NCI-H1105 (cell line): ENCODE measurements at regions not wholly inside any gene's neighbourhood (a gene's known extent, or its start where the extent isn't known, plus 50 kb on each side); places are given as distances from the start of the nearest gene placed in this dataset.
"Not testable (repeated sequence)": the region's sequence is repeated elsewhere in the genome, so short reads cannot be mapped to it uniquely, and the experiment has no call there.

Experiments used
- DNase-seq: peaks from one replicate; lab custom pipeline; 2025; lab: John Stamatoyannopoulos, UW

DNA sequence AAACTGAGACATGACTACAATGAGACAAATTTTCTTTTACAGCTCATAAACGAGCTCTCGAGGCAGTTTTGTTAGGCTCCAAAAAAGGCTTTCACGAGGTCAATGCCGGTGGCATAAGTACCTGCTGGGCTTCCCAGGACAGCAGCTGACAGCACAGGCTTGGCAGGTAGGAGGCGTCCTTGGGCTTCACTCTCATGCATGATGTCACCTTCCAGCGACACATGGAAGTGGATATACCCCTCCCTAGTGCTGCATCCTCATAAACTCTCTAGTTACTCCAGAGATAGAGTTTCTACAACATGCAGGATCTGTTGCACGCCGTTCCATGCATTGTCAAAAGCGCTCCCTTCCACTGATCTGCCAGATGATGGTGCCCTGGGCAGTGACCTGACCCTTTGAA, 112.5 kb upstream of the PAXBP1 start:
- no peak for DNase-seq

DNA sequence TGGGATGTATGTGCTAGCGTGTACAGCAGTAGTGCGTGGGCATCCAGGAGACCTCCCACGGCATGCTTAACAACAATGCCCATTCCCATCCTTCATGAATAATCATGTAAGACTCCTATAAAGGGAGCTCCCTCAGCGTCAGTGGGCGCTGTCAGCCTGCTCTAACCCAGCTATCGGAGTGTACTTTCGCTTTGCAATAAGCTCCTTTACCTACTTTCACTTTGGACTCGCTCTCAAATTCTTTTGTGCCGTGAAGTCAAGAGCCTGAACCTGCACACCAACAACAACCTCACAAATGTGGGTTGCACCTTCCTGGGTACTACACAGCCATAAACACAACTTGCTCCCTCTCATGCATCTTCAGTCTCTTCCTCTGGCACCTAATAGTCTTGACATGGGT, 114.8 kb upstream of the PAXBP1 start:
- no peak for DNase-seq

DNA sequence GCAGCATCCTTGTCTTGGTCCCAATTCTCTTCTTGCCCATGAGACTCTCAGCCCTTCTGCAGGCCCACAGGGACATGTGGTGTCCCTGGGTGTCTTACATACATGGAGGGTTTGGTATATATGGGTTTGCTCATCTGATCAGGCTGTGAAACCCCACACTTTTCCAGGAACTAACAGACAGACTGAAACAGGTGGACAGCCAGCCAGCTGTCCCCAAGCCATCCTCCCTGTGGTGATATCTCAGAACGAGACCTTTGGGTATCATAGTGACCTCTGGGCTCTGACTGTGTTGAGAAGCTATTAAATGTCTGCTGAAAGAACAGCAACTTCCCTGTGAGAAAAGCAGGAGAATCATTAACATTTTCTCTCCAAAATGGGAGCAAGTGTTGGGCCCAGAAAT, 115.5 kb upstream of the PAXBP1 start:
- DNase-seq: no peak

DNA sequence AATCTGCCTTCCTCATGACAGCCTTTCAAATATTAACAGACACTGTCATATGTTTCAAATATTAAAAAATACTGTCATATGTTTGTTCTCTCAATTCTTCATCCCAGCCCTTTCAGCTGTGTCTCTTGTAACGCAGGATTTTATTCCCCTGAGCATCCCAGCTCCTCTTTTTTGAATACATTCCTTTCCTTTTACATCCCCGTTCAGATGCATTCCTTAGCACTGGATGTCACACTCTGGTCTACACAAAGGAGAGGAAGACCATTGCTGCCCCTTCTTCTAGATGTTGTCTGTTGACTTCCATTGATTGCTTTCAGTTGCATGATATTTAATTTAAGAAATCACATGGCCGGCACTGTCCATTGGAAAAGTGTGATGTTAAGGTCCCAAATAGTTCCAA, 117.4 kb upstream of the PAXBP1 start:
- DNase-seq: no peak

DNA sequence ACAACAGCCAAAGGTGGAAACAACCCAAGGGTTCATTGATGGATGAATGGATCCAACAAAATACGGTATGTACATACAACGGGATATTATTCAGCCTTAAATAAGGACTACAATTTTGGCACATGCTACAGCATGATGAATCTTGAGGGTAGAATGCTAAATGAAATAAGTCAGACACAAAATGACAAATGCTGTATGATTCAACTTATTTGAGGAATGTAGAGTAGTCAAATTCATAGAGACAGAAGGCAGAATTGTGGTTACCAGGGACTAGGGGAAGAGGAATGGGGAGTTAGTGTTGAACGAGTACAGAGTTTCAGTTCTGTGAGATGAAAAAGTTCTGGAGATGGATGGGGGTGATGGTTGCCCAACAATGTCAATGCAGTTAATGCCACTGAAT, 118.0 kb upstream of the PAXBP1 start:
- no peak for DNase-seq

DNA sequence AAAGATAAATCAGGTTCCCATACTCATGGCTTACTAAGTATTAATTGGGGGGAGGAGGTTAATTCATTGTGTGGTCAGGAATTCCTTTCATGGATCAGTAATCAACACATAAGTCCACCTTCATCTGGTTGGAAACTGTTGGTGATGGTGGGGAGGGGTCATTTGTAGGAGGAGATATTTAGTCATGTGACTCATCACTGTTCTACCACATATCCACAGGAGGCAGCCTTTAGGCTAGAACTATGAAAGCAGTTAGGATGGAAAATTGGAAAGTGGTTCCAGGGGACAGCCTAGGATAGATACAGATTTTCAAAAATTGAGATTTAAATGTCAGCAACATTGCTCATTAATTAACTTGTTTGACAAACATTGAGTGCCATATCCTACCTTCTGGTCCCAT, 122.8 kb upstream of the PAXBP1 start:
- no peak for DNase-seq

DNA sequence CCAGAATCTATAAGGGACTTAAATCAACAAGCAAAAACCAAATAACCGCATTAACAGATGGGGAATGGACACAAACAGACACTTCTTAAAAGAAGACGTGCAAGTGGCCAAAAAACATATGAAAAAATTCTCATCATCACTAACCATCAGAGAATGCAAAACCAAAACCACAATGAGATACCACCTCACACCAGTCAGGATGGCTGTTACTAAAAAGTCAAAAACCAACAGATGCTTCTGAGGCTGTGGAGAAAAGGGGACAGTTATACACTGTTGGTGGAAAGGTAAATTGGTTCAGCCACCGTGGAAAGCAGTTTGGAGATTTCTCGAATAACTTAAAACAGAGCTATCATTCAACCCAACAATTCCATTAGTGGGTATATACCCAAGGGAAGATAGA, 124.9 kb upstream of the OLIG2 start:
- no peak for DNase-seq

DNA sequence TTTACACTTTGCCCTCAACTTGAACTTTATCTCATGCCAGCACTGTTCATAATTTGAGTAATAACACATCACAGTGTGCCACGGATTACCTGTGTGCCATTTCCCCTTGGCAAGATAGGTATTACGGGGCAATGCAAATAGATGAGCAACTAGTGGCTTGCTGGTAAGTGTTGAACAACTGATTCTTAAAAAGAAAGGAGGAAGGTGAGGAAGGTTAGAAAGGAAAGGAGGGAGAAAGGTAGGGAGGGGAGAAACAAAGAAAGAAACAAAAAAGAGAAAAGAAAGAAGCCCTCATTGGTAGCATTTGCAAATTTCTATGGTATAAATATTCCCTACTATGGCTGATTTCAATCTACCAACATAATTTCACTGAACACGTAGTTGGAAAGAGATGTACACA, 118.2 kb upstream of the OLIG2 start:
- no peak for DNase-seq

DNA sequence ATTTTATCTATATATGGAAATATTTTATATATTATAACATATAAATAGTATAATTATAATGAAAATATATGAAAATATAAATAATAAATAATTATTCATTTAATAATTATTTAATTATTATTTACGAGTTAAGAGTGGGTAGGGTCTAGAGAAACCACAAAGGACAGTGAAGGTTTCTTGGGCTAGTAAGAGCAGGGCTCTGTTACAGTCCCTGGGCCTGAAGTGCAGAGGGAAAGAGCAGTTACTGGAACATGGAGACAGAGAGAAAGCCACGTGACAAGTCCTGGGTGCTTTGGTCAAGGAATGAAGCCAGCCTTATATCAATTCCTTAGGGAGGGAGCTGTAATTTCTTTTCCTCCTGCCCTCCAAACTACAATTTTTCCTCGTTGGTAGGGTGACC, 117.2 kb upstream of the OLIG2 start:
- DNase-seq: no peak

DNA sequence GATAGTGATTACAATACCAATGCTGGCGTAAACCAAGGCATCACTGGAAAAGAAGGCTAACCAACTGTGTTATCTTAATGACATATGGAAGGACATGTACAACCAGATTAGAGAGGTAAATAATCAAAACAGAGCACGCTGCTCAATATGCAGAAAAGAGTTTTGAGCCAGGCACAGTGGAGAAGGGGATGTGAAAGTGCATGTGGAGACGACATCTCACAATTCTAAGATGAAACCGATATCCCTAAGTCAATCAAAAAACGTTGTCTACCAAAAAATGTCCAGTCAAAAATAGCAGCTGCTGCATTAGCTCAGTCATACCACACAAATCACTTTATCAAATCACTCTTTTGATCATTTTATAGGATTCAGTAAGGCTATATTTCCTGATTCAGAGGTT, 116.3 kb upstream of the OLIG2 start:
- no peak for DNase-seq

DNA sequence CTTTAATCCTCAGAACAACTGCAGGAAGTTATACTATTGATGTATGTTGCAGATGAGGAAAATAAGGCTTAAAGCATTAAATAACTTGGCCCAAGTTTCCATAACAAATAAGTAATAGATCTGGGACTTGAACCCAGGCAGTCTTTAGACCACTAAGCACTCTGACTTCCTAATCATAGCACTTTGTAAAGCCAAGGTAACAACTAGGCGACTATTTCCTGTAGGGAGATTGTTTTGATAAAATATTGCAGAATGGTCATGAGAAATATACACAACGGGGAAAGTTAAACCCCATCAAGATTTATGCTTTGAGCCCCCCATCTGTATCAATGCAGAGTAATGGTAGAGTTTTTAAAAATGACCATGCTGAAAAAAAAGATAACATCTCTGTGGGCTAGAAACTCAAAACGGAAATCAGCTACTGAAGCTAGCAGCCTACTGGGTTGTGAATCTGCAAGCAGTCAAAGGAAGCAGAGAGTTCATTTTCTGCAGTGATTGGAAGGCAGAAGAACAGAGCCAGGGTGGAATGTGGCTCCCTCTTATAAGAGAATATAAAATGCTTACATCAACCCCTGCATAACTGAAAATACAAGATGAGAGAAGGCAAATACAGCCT, 111.2 kb upstream of the OLIG2 start:
- no peak for DNase-seq

DNA sequence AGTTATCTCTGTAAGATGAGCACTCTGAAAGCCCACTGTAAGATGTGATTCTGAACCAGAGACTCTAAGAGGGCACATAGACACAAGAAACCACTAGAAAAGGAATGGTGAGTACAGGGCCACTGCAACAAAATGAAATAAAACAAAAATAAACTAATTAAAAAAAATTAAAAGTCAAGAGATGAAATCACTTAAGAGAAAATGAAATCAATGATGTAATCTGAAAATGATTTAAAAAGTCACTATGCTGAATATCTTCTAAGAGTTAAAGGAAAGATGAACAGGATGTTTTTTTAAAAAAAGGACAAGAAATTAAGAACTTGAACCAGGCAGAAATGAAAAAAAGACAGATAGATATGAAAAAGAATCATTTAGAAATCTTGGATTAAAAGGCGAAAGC, 110.6 kb upstream of the OLIG2 start:
- DNase-seq: no peak

DNA sequence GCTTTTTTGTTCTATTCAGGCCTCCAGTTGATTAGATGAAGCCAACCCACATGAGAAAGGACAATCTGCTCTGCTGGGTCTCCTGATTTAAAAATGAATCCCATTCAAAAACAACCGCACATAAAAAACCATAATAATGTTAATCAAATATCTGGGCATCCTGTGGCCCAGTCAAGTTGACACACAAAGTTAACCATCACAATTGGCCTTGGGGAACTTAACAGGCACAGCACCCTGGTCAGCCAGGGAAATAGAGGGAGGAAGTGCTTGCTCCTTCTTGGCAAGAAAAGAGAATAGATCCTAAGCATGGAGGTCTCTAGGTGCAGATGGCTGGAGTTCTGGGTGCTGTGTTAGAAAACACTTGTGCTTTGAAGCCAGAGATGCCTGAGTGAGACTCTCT, 109.6 kb upstream of the OLIG2 start:
- DNase-seq: no peak

DNA sequence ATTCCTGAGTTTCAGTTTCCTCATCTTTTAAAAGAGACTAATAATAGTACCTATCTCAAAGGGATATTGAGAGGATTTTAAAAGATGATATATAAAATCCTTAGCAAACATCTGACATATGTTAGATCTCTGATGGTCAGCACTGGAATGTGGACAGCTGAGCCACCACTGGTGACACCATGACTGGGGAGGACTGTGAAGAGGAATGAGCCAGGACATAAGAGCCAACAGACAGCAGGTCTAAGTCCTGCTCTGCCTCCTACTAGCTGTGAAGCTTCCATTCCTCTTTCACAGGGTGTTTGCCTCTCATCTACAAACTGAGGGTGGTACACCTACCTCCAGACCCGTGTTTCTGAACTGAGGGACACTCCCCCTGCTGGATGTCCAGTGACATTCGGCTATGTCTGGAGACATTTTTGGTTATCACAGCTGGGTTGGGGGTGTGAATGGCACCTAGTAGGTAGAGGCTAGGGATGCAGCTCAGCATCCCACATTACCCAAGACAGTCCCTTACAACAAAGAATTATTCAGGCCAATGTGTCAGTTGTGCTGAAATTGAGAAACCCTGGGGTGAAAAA, 109.1 kb upstream of the OLIG2 start:
- DNase-seq: no peak

DNA sequence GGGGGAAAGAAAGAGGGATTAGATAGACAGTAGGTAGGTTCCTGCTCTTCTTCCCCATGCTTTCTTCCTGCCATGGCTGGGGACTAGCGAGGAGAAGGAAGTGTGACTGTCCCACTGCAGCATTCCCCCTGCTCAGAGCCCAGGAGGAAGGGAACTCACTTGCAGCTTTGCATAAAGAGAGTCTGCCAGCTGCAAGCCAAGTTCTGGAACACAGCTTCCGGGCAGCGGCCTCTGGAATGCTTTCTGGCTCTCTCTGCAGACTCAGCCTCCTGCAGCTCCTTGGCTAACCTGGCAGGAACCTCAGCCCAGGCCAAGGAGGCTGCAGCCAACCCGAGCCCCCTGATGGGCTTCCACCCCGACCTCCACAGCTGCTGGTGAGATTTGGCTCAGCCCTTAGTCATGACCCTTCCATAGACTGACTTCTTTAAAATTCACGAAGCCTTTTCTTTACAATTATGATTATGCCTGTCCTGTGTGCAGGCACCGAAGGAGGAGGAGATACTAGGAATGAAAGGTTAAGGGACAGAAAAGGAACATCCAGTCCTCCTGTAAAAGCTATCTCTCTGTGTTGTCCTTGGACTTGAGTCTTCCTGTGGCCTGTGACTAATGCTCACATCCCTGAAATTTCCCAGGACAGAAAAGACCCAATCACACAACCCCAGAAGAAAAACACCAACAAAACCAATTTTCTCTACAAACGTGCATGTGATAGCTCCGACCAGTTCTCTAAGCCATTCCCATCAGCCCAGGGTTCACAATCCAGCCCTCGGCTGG, 108.2 kb upstream of the OLIG2 start:
- DNase-seq: no peak

DNA sequence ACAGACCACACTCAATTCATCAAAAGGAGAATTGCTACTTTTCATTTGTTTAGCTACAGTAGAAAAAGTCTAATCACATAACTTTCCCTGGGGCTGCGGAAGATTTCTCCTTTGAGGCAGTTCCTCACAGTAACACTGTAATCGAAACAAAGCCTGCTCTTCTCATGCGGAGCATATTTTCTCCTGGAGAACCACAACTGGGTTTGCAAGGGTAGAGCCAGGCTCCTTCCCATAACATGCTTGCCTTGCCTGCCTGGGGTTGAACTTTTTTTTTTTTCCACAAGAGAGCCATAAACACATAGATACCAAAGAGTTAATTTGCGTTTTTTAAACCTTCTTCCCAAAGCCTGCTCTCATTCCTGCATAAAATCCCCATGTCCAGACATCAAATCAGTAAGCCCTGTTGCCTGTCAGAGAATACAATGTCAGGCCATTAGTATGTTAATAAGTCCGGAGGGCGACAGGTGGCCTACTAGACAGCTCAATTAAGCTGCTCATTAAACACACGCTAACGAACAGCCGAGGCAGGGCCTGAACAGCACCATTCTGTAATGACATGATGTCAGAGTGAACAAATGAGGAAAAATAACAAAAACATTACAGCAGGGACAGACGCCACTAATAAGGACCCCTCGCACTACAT, 107.1 kb upstream of the OLIG2 start:
- no peak for DNase-seq

DNA sequence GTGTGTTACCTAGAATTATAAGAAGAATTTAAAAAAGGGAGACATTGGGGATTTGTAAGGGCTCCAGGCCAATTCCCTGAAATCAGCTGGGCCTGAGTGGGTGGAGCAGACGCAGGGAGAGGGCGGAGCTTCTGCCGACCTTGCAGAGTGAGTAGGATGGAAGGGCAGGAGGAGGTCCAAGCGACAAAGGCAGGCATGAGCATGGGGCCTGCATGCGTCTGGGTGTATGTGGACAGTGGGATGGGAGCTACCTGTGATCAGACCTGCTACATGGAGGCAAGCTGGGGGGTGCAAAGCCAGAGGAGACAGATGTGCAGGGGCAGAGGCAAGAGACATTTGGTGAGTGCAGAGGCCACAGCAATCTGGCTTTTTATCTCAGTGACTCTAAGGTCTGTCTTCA, 105.3 kb upstream of the OLIG2 start:
- no peak for DNase-seq

DNA sequence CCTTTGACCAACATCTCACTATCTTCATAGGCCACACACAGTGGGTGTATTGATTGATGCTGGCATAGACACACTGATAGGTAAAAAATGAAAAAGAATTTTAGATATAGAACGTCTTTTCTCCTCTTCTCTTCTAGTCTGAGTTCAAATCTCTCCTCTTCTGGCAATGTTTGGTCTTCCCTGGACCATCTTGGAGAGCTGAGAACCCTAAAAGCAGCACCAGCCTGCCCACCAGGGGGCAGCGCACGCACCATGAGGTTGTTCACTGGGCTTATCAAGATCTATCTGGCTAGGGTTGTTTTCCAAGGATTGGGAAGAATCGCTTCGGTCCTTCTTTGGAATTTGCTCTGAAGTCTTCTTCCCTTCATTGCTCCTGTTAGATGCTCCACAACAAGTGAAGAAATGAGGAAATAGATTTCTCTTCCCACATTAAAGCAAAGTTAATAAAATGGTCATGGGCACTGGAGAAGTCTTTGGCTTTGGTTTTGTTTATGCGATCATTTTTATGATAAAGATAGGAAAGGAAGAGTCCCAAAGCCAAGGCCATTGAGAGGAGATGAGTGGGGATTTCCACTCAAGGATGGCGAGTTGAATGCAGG, 104.0 kb upstream of the OLIG2 start:
- no peak for DNase-seq

DNA sequence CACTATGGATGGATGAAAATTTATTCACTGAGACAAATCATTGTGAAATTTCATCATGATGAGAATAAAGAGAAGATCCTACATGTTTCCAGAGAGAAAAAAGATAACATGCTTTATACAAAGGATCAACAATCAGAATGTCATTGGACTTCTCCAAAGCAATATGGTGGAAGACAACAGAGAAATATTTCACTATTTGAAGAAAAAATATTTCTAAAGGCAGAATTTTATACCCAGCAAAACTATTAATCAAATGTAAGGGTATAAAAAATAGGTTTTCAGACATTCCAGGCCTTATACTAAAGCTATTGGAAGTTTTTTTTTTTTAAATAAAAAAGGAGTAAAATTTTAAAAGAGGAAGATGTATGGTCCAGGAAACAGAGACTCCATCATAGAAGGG, 100.6 kb upstream of the OLIG2 start:
- no peak for DNase-seq

DNA sequence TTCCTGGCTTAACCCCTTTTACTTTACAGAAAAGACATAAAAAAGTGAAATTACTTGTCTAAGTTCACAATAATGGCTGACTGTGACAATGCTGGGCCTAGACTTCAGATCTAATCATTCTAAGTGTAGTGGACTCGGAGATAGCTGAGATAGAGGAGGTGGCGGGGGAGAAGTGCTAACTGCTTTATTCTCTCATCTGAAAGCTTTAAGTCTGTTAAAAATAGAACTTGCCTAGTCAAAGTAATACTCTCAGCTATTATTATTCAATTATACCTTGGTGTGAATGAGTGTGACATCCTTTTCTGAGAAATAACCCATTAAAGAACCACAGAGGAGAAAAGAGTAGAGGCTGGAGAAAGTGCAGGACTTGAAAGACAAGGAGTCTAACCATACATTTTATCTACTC, 96.1 kb upstream of the OLIG2 start:
- no peak for DNase-seq

DNA sequence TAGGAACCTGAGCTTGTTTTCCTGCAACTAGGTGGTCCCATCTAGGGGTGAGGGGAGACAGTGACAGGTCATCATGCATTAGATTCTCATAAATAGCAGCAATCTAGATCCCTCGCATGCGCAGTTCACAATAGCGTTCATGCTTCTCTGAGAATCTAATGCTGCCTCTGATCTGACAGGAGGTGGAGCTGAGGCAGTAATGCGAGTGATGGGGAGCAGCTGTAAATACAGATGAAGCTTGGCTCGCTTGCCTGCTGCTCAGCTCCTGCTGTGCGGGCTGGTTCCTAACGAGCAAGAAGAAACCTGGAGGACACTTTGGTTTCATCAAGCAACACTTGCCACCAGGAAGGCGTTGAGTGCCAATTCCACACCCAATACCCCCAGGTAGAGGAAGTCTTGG, 95.1 kb upstream of the OLIG2 start:
- DNase-seq: no peak

DNA sequence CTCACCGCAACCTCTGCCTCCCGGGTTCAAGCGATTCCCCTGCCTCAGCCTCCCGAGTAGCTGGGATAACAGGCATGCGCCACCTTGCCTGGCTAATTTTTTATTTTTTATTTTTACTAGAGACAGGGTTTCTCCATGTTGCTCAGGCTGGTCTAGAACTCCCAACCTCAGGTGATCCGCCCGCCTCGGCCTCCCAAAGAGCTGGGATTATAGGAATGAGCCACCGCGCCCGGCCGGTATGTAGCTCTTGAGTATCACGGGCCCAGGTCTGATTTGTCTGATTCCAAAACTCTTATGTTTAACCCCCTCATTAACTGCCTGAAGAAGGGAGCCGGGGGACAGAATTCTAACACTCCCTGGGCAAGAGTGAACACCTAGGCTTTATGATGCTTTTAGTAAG, 91.7 kb upstream of the OLIG2 start:
- DNase-seq: not testable (repeated sequence)

DNA sequence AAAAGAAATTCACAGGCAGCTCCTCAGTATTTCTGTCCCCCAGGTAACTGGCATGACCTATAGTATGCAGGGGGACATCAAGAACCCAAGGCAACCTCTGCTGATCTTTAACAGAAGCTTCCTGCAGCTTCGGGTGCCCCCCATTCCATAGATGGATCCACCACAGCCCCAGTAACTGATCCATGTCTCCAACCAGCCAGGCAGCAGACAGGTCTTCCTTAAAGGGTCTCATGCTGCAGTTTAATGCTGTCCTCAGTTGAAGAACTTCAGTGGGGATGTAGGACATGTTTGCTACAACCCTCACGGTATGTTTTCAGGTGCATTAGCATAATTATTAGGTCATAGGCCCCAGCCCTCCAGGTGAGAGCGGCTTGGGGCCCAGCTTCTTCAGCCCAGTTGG, 90.9 kb upstream of the OLIG2 start:
- no peak for DNase-seq
